ENCODE measurements at regions not wholly inside any gene's neighbourhood (a gene's known extent, or its start where the extent isn't known, plus 50 kb on each side); places are given as distances from the start of the nearest gene placed in this dataset.
"Not testable (repeated sequence)": the region's sequence is repeated elsewhere in the genome, so short reads cannot be mapped to it uniquely, and the experiment has no call there.

DNA sequence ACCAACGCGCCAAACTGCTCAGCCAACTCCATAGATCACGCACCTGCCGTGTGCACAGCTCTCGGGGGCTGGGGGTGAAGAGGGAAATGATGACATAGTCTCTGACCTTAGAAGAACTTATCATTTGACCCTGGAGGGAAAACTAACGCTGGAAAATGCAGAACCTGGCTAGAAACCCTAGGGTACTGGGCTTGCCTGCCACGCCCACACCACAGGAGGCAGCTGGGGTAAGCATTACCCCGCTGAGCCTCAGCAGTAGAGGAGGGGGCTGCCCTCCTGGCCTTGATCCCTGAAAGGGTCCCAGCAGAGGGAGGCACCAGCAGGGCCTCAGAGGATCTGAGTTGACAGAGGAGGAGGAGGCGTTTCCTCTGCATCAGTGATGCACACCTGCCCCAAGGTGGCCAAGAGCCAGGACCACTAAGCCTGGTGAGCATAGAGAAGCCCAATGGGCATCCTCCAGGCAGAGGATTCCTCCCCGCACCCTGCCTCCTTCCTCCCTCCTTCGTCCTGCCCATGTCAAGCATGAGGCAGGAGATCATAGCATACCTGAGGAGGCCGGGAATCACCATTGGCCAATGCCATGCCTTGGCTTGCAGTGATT lies 135.5 kb downstream of the TNFRSF13B start:
- TF ChIP-seq, protein P1, sequence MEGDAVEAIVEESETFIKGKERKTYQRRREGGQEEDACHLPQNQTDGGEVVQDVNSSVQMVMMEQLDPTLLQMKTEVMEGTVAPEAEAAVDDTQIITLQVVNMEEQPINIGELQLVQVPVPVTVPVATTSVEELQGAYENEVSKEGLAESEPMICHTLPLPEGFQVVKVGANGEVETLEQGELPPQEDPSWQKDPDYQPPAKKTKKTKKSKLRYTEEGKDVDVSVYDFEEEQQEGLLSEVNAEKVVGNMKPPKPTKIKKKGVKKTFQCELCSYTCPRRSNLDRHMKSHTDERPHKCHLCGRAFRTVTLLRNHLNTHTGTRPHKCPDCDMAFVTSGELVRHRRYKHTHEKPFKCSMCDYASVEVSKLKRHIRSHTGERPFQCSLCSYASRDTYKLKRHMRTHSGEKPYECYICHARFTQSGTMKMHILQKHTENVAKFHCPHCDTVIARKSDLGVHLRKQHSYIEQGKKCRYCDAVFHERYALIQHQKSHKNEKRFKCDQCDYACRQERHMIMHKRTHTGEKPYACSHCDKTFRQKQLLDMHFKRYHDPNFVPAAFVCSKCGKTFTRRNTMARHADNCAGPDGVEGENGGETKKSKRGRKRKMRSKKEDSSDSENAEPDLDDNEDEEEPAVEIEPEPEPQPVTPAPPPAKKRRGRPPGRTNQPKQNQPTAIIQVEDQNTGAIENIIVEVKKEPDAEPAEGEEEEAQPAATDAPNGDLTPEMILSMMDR (IDR thresholded peaks at IDR 0.05) = not testable (repeated sequence)
- not testable (repeated sequence) for TF ChIP-seq POLR2A (IDR thresholded peaks at IDR 0.05)
